GM18907 (cell line): ENCODE measurements at regions not wholly inside any gene's neighbourhood (a gene's known extent, or its start where the extent isn't known, plus 50 kb on each side); places are given as distances from the start of the nearest gene placed in this dataset.
"Not testable (repeated sequence)": the region's sequence is repeated elsewhere in the genome, so short reads cannot be mapped to it uniquely, and the experiment has no call there.

ENCODE experiments used
- ATAC-seq: cut with Tn5 transposase; IDR thresholded peaks from one replicate; pipeline ENCODE4 v1.9.1; 2021; ENCODE audit warnings: mild to moderate bottlenecking, moderate library complexity; ENCODE audit not compliant: unreplicated experiment

DNA sequence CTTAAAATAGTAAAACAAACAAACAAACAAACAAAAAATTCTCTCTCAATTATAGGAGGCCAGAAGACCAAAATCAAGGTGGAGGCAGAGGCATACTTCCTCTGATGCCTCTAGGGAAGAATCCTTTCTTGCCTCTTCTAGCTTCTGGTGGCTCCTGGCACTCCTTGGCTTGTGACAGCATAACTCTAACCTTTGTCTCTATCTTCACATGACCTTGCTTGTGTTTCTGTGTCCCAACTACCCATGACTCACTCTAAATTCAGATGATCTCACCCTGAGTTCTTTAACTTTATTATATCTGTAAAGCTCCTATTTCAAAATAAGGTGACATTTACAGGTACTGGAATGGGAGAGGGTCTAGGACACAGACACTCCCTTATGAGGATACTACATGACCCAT is 88.3 kb upstream of the ANTXRL start:
- ATAC-seq = no peak

DNA sequence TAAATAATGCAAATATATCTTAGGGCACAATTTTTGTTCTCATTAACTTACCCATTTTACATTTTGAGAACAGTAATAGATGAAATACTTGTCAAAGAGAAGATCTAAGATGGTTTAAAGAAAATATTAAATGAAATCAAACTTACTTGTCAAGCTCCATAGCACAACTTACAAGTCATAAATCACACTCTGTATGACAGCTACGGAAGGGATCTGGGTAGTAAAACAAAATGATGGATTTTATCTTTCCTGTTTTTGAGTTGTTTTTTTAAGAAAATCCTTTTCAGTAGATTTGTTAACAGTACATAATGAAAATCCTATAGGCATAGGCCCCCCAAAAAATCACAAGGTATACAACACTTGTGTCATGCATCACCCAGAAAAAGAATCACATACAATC is 84.4 kb upstream of the ANTXRL start:
- ATAC-seq = not testable (repeated sequence)

DNA sequence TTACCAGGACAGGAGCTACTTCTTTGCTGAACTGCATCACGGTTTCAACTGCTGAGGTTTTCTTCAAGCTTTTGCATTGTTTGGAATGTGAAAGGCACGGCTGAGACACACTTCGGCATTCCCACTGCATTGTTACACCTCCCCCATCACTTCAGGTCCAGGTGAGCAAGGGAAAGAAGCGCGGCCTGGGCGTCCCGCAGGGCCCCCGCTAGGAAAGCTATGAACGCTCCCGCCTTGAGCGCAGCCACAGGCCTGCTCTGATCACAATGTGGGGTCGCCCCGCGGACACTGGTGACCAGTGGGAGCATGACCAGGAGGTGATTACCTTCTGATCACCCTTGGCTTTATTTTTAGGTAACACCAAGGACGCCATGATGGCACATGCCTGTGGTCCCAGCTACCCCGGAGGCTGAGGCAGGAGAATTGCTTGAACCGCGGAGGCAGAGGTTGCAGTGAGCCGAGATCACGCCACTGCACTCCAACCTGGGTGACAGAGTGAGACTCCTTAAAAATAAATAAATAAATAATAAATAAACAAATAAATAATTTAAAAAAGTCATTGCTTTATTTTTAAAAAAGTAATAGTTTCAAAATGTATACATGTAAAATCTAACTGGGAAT is 82.2 kb upstream of the ANTXRL start:
- ATAC-seq = not testable (repeated sequence)

DNA sequence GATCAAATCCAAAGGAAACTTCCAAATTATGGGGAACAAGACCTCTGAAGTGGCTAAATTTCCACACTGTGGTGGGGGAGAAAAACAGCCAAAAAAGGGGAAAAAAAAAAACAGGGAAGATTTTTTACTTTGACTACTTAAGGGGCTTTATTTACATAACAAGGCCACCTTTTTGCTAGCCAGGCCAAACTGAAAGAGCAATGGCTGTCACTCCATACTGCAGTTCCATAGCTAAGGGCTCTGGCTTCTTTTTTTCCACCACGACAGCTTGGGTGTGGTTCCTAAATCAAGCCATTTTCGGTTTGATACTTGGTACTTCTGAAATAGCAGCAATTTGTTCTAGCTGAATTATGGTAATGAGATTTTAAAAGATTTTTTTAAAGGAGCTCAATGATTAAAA is 76.4 kb upstream of the ANTXRL start:
- ATAC-seq = not testable (repeated sequence)

DNA sequence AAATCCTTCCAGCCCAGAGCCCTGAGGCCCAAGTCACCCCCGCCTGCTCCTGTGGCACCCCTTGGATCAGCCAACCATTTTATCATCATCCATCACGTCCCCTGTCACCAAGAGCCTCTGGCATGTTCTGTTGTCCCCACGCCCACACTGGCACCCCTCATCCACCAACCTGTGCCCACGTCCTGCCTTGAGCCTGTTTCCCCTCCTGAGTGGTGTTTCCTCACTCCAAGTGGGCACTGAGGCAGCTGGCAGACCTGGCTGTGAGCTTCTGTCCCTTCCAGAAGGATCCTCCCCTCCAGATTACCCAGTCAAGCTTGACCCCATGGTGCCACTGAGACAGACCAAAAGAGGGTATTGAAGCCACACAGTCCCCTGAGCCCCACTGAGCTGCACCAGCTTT is 71.4 kb upstream of the ANTXRL start:
- no peak for ATAC-seq

DNA sequence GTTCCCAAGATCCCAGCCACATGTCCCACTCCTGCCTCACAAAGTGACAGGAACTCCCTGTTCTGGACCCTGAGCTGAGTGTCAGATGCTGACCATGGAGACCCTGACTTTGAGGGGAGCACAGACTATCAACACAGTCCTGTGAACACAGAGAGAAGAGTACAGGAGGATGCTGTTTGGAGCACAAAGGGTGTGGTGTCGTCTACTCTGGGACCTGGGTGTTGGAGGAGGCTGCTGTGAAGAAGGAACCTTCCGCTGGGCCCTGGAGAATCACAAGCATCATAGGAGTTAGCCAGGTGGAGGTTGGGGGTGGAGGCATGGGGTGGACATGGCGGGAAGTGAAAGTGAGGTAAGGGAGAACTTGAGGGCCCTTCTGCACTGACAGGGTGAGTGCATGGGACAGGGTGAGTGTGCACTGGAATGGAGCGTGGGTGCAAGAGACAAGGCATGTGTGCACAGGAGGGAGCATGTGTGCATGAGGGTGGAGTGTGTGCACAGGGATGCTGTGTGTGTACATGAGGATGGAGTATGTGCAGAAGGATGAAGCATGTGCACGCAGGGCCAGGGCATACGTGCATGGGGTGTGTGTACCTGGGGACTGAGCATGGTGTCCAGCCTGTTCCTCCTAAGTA is 70.7 kb upstream of the ANTXRL start:
- no peak for ATAC-seq

DNA sequence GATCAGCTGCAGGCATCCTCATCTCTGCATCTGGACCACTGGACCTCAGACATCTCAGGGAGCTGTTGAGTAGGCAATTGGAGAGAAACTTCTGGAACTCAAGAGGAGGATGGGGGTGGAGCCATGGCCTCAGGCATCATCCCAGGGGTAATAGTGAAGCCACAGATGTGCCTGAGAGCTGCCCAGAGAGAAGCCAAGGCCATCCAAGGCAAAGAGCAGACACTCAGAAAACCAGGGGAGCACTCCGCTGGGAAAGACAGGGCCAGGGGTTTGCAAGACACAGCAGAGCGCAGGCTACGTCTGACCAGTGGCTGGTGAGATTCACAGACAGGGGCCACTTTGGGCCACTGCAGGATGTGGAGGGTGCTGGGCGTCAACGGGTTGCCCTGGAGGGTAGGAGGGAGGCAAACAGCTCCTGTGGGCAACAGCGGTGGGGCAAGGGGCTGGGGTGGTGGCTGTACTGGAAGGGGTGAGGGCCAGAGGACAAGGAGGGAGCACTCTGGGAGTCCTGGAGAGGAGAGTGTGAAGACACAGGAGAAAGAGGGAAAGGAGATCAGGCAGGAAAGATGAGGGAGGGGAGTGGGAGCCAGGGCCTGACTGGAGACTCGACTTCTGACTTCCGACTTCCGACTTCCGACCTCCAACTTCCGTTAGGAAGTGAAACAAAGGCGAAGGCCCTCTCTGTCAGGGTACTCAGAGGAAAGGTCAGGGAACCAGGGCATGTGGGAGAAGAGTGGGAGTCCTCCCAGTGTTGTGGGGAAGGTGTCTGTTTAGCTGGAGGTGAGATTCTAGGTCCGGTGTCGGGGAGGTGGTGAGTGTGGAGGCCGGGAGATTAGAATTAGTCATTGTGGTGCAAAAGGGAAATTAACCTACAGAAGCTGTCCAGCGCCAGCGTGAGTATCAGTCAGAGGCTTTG is 69.7 kb upstream of the ANTXRL start:
- ATAC-seq = no peak

DNA sequence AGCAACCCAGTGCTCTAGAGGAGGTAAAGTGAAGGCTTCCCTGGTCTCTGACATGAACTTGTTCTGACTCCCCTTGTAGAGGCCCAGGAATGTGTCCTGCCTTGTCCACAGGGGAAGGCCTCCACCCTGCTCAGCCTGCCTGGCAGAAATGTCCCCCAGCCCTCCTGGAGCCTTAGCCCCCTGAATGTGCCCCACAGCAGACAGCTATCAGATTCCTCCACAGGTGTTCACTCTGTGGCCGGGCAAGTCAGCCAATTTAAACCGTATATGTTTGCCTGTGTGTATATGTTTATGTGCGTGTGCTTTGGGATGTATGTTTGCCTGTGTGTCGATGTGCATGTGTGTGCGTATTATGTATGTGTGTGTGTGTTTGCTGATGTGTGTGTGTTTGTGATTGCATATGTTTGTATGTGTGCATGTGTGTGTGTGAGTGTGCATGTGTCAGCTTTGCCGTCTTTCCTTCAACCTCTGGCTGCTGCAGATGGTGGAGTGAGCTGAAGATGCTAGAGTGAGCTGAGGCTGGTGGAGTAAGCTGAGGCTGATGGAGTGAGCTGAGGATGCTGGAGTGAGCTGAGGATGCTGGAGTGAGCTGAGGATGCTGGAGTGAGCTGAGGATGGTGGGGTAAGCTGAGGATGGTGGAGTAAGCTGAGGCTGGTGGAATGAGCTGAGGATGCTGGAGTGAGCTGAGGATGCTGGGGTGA is 68.9 kb upstream of the ANTXRL start:
- ATAC-seq = no peak

DNA sequence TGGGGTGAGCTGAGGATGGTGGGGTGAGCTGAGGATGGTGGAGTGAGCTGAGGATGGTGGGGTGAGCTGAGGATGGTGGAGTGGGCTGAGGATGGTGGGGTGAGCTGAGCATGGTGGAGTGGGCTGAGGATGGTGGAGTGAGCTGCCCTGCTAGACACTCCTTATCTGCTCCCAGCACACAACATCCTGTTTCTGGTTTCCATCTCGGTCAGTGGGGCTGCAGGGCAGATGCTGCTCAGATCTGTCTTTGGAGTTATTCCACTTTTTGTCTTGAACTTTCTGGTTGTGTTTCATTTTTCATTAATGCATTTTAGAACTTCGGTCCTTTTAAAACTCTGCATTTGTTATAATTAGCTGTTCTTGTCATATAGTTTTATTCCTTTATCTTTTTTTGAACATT is 67.9 kb upstream of the ANTXRL start:
- no peak for ATAC-seq

DNA sequence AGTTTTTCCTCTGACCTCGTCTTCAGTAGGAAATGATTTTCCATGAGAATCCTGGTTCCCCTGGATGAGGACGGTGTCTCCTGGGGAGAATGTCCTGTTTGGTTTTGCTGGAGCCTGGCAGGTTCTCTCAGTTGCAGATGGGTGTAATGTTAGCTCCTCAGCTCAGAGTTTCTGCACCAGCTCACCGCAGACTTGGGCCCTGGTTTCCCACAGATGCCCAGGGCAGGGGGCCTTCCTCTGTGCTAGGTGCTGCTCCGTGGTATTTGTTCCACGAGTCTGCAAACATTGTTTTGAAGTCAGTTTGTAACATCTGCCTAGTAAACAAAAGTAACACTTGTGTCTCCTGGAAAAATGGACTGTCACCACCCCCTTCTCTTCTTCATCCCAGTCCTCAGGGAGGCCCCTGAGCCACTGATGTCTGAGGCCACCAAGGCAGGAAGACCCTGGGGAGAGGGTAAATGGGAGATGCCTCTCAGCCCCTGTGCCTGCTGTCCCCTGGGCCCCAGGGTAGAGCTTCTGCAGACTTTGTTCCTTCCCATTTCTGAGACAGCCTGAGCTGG is 67.3 kb upstream of the ANTXRL start:
- not testable (repeated sequence) for ATAC-seq

DNA sequence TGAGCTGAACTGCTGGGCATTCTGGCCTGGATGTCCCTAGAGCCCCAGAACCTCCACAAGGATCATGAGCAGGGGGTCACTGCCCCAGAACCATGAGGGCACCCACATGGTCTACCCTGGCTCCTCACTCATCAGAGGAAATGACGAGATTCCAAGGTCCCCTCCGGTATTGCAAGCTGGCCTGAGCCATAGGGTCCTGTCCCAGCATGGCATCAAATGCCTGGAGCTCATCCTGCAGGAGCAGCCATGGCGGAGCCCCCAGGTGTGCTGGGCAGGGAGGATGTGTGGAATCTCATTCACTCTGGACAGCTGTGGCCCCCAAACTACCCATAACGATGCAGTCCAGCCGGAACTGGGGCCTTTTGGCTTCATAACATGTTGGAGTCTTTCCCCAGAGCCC is 66.6 kb upstream of the ANTXRL start:
- ATAC-seq = no peak

DNA sequence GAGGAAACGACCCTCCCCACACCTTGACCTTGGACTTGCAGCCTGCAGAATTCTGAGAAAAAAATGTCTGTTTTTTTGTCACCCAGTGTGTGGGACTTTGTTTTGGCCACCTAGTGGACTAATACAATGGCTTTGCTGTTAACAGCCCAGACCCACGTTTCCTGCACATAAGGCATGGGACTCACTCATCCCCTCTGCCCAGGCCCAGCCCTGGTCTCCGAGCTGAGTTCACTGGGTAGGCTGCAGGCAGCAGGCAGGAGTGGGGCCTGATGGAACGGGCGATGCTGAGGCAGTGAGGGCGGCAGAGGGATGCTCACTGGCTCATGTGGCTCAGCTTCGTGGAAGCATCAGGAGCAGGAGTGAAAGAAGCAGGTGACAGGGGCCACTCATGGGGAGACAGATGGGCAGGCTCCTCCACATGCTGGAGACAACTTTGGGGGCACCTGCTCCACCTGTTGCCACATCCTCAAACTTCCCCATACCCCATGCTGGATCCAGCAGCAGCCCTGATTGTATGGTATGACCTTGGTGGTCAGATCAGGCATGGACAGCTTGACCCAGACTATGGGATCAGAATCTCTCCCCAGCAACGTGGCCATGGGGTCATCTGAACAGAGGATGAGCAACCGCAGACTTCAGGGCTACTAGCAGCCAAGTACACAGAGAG is 65.8 kb upstream of the ANTXRL start:
- no peak for ATAC-seq

DNA sequence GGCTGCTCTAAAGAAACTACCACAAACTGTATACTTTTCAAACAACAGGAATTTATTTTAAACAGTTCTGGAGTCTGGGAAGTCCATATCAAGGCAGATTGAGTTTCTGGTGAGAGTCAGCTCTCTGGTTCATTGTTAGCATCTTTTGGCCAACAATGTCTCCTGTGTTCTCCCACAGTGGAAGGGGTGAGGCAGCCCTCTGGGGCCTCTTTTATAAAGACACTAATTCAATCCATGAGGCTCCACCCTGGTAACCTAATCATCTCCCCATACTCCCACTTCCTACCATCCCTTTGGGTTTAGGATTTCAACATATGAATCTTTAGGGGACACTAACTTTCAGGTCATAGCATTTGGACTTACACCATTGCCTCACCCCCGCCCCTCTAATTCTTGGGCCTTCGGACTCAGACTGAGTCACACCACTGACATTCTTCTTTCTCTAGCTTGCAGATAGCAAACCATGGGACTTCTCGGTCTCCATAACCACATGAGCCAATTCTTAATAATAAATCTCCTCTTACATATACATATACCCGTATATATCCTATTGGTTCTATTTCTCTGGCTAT is 64.3 kb upstream of the ANTXRL start:
- ATAC-seq = no peak

DNA sequence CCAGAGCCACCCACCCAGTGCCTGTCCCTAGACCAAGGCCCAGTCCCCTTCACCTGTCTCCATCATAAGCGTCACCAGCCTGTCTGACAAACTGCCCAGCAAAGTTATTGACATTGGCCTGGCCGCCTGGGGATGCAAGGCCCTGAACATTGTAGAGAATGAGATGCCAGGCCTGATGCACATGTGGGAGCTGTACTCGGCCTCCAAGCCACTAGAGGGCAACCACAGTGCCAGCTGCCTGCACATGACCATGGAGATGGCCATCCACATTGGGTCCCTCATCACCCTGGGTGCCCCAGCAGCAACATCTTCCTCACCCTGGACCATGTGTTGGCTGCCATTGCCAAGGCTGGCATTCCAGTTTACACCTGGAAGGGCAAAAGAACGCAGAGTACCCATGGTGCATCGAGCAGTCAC is 63.7 kb upstream of the ANTXRL start:
- no peak for ATAC-seq

DNA sequence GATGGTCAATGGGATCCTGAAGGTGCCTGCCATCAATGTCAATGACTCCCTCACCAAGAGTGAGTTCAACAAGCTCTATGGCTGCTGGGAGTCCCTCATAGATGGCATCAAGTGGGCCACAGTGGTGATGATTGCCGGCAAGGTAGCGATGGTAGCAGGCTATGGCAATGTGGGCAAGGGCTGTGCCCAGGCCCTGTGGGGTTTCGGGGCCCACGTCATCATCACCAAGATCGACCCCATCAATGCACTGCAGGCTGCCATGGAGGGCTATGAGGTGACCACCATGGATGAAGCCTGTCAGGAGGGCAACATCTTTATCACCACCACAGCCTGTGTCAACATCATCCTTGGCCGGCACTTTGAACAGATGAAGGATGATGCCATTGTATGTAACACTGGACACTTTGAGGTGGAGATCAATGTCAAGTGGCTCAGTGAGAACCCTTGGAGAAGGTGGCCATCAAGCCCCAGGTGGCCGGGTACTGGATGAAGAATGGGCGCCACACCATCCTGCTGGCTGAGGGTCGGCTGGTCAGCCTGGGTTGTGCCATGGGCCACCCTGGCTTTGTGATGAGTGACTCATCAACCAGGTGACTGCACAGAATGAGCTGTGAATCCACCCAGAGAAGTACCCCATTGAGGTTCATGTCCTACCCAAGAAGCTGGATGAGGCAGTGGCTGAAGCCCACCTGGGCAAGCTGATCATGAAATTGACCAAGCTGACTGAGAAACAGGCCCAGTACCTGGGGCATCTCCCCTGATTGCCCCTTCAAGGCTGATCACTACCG is 63.0 kb upstream of the ANTXRL start:
- no peak for ATAC-seq

DNA sequence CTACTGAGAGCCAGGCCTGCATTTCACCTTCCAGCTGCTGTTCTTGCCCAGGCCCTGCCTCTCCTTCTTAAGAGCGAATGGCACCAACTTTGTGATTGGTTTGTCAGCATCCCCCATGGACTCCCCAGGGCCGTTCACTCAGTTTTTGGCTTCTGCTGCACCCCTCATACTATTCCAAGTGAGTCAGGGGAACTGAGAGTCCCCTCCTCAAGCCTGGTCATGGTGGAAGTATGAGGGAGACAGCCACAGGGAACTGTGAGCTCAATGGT is 62.4 kb upstream of the ANTXRL start:
- no peak for ATAC-seq

DNA sequence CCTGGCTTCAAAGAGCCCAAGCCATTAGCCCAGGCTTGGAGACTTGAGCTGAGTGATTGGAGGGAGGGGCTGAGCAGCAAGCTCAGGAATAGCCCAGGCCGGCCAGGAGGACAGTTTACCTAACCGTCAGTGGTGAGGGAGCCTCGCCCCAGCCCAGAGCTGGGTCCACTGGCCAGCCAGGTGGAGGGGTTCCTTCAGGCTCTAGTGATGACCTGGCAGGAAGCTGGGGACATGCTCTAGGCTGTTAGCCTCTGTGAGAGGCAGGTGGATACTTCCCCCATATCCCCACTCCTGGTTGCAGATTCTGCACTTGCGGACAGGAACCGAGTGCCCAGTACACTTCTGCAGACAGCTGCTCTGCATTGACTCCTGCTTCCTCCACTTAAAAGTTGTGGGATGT is 61.2 kb upstream of the ANTXRL start:
- no peak for ATAC-seq

DNA sequence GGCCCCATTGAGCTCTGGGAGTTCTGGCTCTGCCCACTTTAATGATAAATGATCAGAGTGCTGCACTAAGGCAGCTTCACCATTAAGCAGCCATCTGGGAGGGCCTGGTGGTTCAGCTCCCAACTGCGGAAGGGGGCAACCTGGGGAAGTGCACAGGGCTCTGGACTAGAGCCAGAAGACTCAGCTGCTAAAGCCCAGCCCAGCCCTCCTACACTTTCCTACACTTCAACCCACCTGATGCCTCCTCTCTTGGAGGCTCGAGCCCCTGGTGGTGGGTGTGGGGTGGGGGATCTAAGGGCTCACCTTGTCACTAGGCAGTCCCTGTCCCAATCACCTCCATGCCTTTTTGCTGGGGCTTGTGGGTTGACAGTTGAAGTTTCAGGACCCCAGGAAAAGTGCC is 60.6 kb upstream of the ANTXRL start:
- no peak for ATAC-seq

DNA sequence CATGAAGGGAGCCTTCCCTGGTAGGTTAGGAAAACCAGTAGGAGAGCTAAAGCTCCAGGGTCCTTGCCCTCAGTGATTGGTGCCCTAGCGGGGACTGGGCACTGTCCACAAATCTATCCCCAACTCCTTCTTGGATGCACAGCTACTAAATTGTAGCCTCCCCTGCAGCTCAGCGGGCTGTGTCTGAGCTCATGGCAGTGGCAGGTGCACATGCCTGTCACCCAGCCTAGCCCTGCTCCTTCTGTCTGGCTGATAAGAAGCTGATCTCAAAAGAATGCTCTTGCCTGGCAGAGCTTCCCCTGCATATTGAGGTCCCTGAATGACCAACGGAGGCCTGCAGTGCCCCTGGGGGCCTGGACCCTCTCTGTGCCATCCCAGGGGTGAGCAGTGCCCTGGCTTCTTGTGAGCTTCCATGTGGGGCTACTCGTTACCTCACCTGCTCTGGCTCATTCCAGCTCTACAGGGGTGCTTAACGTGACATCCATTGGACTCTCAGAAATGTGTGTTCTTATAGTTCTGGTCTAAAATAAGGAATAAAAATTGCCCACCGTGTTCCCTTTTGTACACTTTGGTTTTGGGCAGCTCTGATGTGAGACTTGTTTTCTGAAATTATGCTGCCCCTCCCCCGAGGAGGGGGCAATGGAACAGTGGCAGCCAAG is 59.8 kb upstream of the ANTXRL start:
- no peak for ATAC-seq
